Peyer's patch (tissue), 4 donors: ENCODE measurements at regions not wholly inside any gene's neighbourhood (a gene's known extent, or its start where the extent isn't known, plus 50 kb on each side); places are given as distances from the start of the nearest gene placed in this dataset.

ENCODE experiments used
- DNase-seq, 3 donors: peaks; one replicate each; pipeline ENCODE4 v3.0.0-alpha.2; 2017 to 2019
- H3K27ac ChIP-seq, 4 donors: fragments of 200-600 bp; sonication (generic); one replicate each; pipeline ENCODE4 v1.5.1; 2016 to 2019
- H3K27me3 ChIP-seq, 2 donors: fragments of 200-600 bp; sonication (generic); one replicate each; pipeline ENCODE4 v1.5.1; 2019
- H3K36me3 ChIP-seq, 3 donors: fragments of 200-600 bp; sonication (generic); one replicate each; pipeline ENCODE4 v1.5.1; 2016 to 2019
- H3K4me1 ChIP-seq, 4 donors: fragments of 200-600 bp; sonication (generic); one replicate each; pipeline ENCODE4 v1.5.1; 2016 to 2019
- H3K4me3 ChIP-seq, 4 donors: fragments of 200-600 bp; sonication (generic); 1 replicate in 3 of 4; 2 replicates in 1 of 4; pipeline ENCODE4 v1.5.1; 2016 to 2019; ENCODE audit warnings: mild to moderate bottlenecking in 1 of 4
- H3K9me3 ChIP-seq, 4 donors: fragments of 200-600 bp; sonication (generic); one replicate each; pipeline ENCODE4 v1.5.1; 2016 to 2019; ENCODE audit warnings: mild to moderate bottlenecking in 1 of 4
- CTCF ChIP-seq, 6 experiments: fragments of 450-650 bp in 4 of 6; fragments of 200-600 bp in 2 of 6; sonication (generic) in 1 of 6; IDR thresholded peaks; one replicate each; pipeline ENCODE4 v1.5.1; 2017 to 2019; ENCODE audit warnings: antibody characterized with exemption in 6 of 6, mild to moderate bottlenecking in 3 of 6, moderate library complexity in 1 of 6
- POLR2A ChIP-seq, 2 donors: fragments of 450-650 bp; IDR thresholded peaks; one replicate each; pipeline ENCODE4 v1.5.1; 2017; ENCODE audit warnings: antibody characterized with exemption in 2 of 2, mild to moderate bottlenecking in 2 of 2, moderate library complexity in 2 of 2

GRCh38 chr21:18776936-18777335 lies 373.4 kb upstream of the TMPRSS15 start:
- DNase-seq: no peak
- no peak for TF ChIP-seq CTCF (IDR thresholded peaks at IDR 0.05)
- no peak for TF ChIP-seq POLR2A (IDR thresholded peaks at IDR 0.05)
- Histone ChIP-seq H3K4me1 (no peaks in the 10 kb centered on the region), H3K27ac (no peak overlapping the region), H3K27me3 (no peaks in the 10 kb centered on the region), H3K4me3 (no peak overlapping the region), H3K9me3 (no peaks in the 10 kb centered on the region), H3K36me3 (no peaks in the 10 kb centered on the region)

- TF ChIP-seq CTCF (IDR thresholded peaks at IDR 0.05): no peak
- no peak for TF ChIP-seq POLR2A (IDR thresholded peaks at IDR 0.05)
- Histone ChIP-seq H3K4me3 (no peak overlapping the region), H3K9me3 (no peaks in the 10 kb centered on the region), H3K4me1 (no peaks in the 10 kb centered on the region), H3K36me3 (no peaks in the 10 kb centered on the region), H3K27me3 (no peaks in the 10 kb centered on the region), H3K27ac (no peak overlapping the region)
- DNase-seq: no peak
Measured at GRCh38 chr21:18782721-18783120, 379.1 kb upstream of the TMPRSS15 start.

- DNase-seq: peak in 1 of 3 donors; percentile 46
- Histone ChIP-seq H3K27me3 (no peaks in the 10 kb centered on the region), H3K36me3 (no peaks in the 10 kb centered on the region), H3K27ac (no peak overlapping the region), H3K4me1 (no peaks in the 10 kb centered on the region), H3K9me3 (peaks cover 0 to 3% (median 0%) of the 10 kb centered on the region in 4 donors), H3K4me3 (no peak overlapping the region)
- no peak for TF ChIP-seq POLR2A (IDR thresholded peaks at IDR 0.05)
- TF ChIP-seq CTCF (IDR thresholded peaks at IDR 0.05): peak in 3 of 6 experiments; percentile 43 to 54 (median 47)
Measured at GRCh38 chr21:18801468-18801867, 397.9 kb upstream of the TMPRSS15 start.

GRCh38 chr21:18803624-18804023 lies 400.0 kb upstream of the TMPRSS15 start:
- H3K36me3 ChIP-seq: no peaks in the 10 kb centered on the region
- H3K4me1 ChIP-seq: no peaks in the 10 kb centered on the region
- no peaks in the 10 kb centered on the region for H3K27me3 ChIP-seq
- TF ChIP-seq POLR2A (IDR thresholded peaks at IDR 0.05) (no peak), CTCF (IDR thresholded peaks at IDR 0.05) (no peak)
- no peak overlapping the region for H3K4me3 ChIP-seq
- DNase-seq: no peak
- H3K27ac ChIP-seq: no peak overlapping the region
- H3K9me3 ChIP-seq: no peaks in the 10 kb centered on the region

GRCh38 chr21:18810136-18810535 lies 406.6 kb upstream of the TMPRSS15 start:
- no peak for DNase-seq
- H3K9me3 ChIP-seq: no peaks in the 10 kb centered on the region
- no peaks in the 10 kb centered on the region for H3K27me3 ChIP-seq
- H3K4me1 ChIP-seq: no peaks in the 10 kb centered on the region
- H3K4me3 ChIP-seq: no peak overlapping the region
- H3K36me3 ChIP-seq: no peaks in the 10 kb centered on the region
- TF ChIP-seq POLR2A (IDR thresholded peaks at IDR 0.05): no peak
- no peak for TF ChIP-seq CTCF (IDR thresholded peaks at IDR 0.05)
- H3K27ac ChIP-seq: no peak overlapping the region

GRCh38 chr21:18812308-18812707 lies 408.7 kb upstream of the TMPRSS15 start:
- no peaks in the 10 kb centered on the region for H3K4me1 ChIP-seq
- H3K27ac ChIP-seq: no peak overlapping the region
- H3K36me3 ChIP-seq: no peaks in the 10 kb centered on the region
- no peaks in the 10 kb centered on the region for H3K27me3 ChIP-seq
- no peak for DNase-seq
- no peaks in the 10 kb centered on the region for H3K9me3 ChIP-seq
- TF ChIP-seq POLR2A (IDR thresholded peaks at IDR 0.05): no peak
- no peak for TF ChIP-seq CTCF (IDR thresholded peaks at IDR 0.05)
- no peak overlapping the region for H3K4me3 ChIP-seq
